ENCODE measurements at regions not wholly inside any gene's neighbourhood (a gene's known extent, or its start where the extent isn't known, plus 50 kb on each side); places are given as distances from the start of the nearest gene placed in this dataset.

DNA sequence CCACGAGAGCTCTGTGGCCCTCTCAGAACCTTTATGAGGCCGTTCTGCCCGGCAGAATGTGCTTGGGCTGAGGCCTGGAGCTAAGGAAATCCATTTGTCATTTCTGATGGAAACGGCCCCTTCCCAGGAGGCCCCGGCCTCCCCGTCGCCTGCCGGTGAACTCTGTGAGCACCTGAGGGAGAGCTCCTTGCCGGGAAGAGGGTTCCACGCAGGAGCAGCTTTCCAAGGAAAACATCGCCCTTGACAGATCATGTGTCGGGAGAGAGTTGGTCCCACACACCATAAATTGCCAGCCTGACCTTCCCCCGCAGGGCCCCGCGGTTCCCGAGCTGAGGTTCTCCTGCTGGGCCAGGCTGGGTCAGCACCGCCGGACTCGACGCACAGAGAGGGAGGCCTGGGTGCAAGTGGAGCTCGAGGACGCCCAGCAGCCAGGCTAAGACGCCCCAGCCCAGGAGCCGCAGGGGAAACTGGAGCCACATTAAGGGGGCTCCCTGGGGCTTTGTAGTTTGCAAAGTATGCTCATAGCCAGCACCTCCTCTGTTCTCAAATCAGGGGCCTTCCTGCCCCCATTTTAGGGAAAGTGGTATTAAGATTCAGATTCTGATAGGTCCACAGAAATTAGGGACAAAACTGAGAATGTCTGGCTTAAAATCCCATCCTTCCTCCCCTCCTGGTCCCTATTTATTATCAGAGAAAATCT is 239.5 kb downstream of the FOXD2 start:
- Histone ChIP-seq H3K4me1 (no peaks in the 10 kb centered on the region), H3K27me3 (no peaks in the 10 kb centered on the region), H3K36me3 (no peaks in the 10 kb centered on the region), H3K27ac (no peak overlapping the region), H3K9me3 (no peaks in the 10 kb centered on the region), H3K4me3 (no peak overlapping the region)
- no peak for DNase-seq
- ATAC-seq = no peak
- intact Hi-C loops (cut with DNase I; ENCODE audit: low total_unique reads) (no loop called here), in situ Hi-C loops (cut with MboI; ENCODE audit: low sequenced_read_pairs in 4 of 4) (no loop called here)
- TF ChIP-seq POLR2A (IDR thresholded peaks at IDR 0.05) = no peak
- TF ChIP-seq, protein P1, sequence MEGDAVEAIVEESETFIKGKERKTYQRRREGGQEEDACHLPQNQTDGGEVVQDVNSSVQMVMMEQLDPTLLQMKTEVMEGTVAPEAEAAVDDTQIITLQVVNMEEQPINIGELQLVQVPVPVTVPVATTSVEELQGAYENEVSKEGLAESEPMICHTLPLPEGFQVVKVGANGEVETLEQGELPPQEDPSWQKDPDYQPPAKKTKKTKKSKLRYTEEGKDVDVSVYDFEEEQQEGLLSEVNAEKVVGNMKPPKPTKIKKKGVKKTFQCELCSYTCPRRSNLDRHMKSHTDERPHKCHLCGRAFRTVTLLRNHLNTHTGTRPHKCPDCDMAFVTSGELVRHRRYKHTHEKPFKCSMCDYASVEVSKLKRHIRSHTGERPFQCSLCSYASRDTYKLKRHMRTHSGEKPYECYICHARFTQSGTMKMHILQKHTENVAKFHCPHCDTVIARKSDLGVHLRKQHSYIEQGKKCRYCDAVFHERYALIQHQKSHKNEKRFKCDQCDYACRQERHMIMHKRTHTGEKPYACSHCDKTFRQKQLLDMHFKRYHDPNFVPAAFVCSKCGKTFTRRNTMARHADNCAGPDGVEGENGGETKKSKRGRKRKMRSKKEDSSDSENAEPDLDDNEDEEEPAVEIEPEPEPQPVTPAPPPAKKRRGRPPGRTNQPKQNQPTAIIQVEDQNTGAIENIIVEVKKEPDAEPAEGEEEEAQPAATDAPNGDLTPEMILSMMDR (IDR thresholded peaks at IDR 0.05 in 4 of 5, conservative IDR thresholded peaks at IDR 0.05 in 1 of 5) = no peak

DNA sequence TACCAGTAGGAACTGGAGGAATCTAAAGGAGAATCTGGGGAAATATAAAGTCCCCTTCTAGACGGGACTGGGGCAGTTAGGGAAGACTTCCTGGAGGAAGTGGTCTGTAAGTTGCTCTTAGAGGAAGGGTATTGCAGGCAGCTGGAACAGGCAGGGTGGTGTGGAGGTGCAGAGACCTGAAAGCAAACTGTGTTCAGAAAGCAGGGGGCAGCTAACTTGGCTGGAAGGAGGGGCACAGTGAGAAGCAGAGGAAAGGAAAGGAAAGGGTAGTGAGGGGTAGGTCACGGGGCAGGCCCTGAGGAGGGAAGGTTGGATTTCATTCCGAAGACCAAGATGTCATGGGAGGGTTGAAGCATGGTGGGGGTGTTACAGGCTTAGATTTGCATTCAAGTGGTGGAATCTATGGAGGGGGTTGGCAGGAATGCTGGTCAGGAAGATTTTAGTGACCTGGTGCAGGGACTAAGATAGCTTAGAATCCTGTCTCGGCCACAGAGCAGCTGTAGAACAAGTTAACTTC is 240.7 kb downstream of the FOXD2 start:
- ATAC-seq (no peak), DNase-seq (no peak)
- in situ Hi-C loops (cut with MboI; ENCODE audit: low sequenced_read_pairs in 4 of 4) = no loop called here

DNA sequence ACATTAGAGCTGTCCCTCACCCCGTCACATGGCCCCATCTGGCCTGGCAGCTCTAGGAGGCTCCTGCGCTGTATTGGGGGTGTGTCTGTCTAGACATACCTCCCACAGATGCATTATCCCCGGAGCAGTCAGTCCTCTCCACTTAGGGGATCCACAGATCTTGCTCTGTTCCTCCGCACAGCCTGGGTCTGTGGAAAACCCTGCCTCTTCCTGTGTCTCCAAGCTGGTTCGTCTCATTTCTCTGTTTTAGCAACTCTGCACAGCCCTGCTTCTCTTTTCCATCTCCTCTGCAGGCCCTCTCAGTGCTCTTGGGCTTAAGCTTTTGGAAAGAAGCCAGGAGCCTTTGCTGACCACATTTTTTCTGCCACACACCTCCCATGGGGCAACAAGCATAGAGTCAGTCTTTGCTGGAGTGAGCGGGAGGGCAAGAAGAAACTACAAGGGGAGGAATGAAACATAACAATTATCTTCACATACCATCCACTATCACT is 241.5 kb downstream of the FOXD2 start:
- DNase-seq (no peak), ATAC-seq (no peak)
- in situ Hi-C loops (cut with MboI; ENCODE audit: low sequenced_read_pairs in 4 of 4) = no loop called here

More for the DNA sequence above, 240.7 kb downstream of the FOXD2 start:
- no peaks in the 10 kb centered on the region for H3K9me3 ChIP-seq
- intact Hi-C loops (cut with DNase I; ENCODE audit: low total_unique reads) = no loop called here
- H3K4me3 ChIP-seq = no peak overlapping the region
- H3K36me3 ChIP-seq = no peaks in the 10 kb centered on the region
- TF ChIP-seq, protein P1 (IDR thresholded peaks at IDR 0.05 in 4 of 5, conservative IDR thresholded peaks at IDR 0.05 in 1 of 5) = no peak
- no peak for TF ChIP-seq POLR2A (IDR thresholded peaks at IDR 0.05)
- no peaks in the 10 kb centered on the region for H3K27me3 ChIP-seq
- H3K27ac ChIP-seq = no peak overlapping the region
- H3K4me1 ChIP-seq = no peaks in the 10 kb centered on the region

DNA sequence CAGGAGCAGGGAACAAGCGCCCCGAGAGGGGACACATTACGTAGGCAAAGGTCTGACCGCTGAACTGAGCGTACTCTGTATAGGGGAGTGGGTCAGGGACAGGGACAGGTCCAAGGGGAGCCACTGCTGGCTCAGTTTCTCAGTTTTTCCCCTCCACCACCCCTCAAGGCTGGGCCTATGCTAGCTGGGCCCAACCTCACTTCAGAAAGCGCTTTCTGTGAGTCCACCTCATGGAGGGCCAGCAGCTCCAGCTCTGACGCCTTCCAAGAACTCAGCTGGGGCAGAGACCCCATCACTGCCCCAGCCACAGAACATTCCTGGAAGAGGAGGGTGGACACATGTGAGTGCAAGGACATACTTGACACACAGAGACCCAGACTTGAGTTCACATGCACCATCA is 242.0 kb downstream of the FOXD2 start:
- no peak overlapping the region for H3K27ac ChIP-seq
- no peaks in the 10 kb centered on the region for H3K27me3 ChIP-seq
- no peaks in the 10 kb centered on the region for H3K36me3 ChIP-seq
- ATAC-seq (no peak), DNase-seq (no peak)
- no peaks in the 10 kb centered on the region for H3K9me3 ChIP-seq
- H3K4me3 ChIP-seq = no peak overlapping the region
- TF ChIP-seq, protein P1 (IDR thresholded peaks at IDR 0.05 in 4 of 5, conservative IDR thresholded peaks at IDR 0.05 in 1 of 5) = no peak
- TF ChIP-seq POLR2A (IDR thresholded peaks at IDR 0.05) = no peak
- in situ Hi-C loops (cut with MboI; ENCODE audit: low sequenced_read_pairs in 4 of 4) = no loop called here
- H3K4me1 ChIP-seq = no peaks in the 10 kb centered on the region
- intact Hi-C loops (cut with DNase I; ENCODE audit: low total_unique reads) = no loop called here

More for the DNA sequence above, 241.5 kb downstream of the FOXD2 start:
- no peak overlapping the region for H3K4me3 ChIP-seq
- H3K27me3 ChIP-seq = no peaks in the 10 kb centered on the region
- H3K4me1 ChIP-seq = no peaks in the 10 kb centered on the region
- no peaks in the 10 kb centered on the region for H3K9me3 ChIP-seq
- no peak overlapping the region for H3K27ac ChIP-seq
- TF ChIP-seq POLR2A (IDR thresholded peaks at IDR 0.05) = no peak
- TF ChIP-seq, protein P1 (IDR thresholded peaks at IDR 0.05 in 4 of 5, conservative IDR thresholded peaks at IDR 0.05 in 1 of 5) = no peak
- H3K36me3 ChIP-seq = no peaks in the 10 kb centered on the region
- intact Hi-C loops (cut with DNase I; ENCODE audit: low total_unique reads) = no loop called here
